GM12892 (cell line): ENCODE measurements at regions not wholly inside any gene's neighbourhood (a gene's known extent, or its start where the extent isn't known, plus 50 kb on each side); places are given as distances from the start of the nearest gene placed in this dataset.

ENCODE experiments used
- POLR2A ChIP-seq: IDR thresholded peaks from 2 replicates; pipeline ENCODE4 v1.6.1; 2011; ENCODE audit warnings: low read depth, low read length, control low read depth
- POLR2AphosphoS5 ChIP-seq: IDR thresholded peaks from 2 replicates; pipeline ENCODE4 v1.6.1; 2011; ENCODE audit warnings: low read depth, low read length, control low read depth
- TAF1 ChIP-seq: IDR thresholded peaks from 2 replicates; pipeline ENCODE4 v1.6.1; 2011; ENCODE audit warnings: low read depth, mild to moderate bottlenecking, control low read depth, low read length, borderline replicate concordance

GRCh38 chr4:66574145-66574978 is 904.1 kb upstream of the EPHA5 start:
- TF ChIP-seq POLR2A (no peak), POLR2AphosphoS5 (no peak), TAF1 (no peak)
